ENCODE measurements at regions not wholly inside any gene's neighbourhood (a gene's known extent, or its start where the extent isn't known, plus 50 kb on each side); places are given as distances from the start of the nearest gene placed in this dataset.
"Not testable (repeated sequence)": the region's sequence is repeated elsewhere in the genome, so short reads cannot be mapped to it uniquely, and the experiment has no call there.

DNA sequence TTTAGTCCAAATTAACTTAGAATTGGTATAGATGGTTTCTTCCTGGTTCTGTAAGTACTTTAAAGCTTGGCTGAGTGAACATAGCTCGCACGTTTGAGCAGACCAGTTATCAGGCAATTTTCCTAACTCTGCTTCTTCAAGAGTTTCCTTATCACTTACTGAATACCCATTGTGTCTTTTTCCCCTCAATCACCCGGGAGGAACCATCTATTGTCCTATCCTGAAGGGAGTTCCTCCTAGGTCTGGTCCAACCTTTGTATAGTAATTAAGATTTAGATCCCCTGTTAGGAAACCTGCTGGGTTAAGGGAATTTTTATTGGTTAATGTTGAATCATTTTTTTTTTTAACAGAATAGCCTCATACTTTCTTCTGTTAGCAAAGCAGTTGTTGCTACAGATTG is 1215.0 kb upstream of the ATXN8OS start:
- TF ChIP-seq FOXJ3 (CRISPR knock-in tag; IDR thresholded peaks at IDR 0.05); GABPA (IDR thresholded peaks at IDR 0.05; ENCODE audit: low read depth): not testable (repeated sequence)

Measured in SK-N-SH (cell line).